ENCODE measurements at regions not wholly inside any gene's neighbourhood (a gene's known extent, or its start where the extent isn't known, plus 50 kb on each side); places are given as distances from the start of the nearest gene placed in this dataset.

DNA sequence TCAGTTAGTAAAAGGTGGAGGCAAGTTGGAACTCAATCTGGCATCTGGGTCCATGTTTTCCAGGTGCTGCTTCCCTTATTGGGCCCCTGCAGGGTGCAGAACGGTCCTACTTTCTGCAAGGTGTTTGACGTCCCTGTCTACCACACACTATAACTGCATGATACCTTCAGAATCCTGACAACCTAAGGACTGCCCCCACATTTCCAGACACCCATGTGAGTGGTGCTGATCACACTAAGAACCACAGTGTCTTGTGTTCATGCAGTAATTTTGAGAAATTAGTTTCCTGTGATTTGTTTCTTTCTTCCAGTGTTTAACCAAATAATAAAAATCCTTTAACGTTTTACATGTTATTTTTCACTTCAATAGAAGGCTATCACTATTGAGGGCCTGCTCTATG, 121.1 kb upstream of the MDM1 start:
- TF ChIP-seq GABPA (IDR thresholded peaks at IDR 0.05; ENCODE audit: low read depth) (no peak), POLR2AphosphoS5 (IDR thresholded peaks at IDR 0.05; ENCODE audit: low read depth, low read length) (no peak)
